Subcutaneous abdominal adipose tissue (tissue), 5 donors: ENCODE measurements at regions not wholly inside any gene's neighbourhood (a gene's known extent, or its start where the extent isn't known, plus 50 kb on each side); places are given as distances from the start of the nearest gene placed in this dataset.

Experiments used
- H3K27ac ChIP-seq: one replicate; pipeline ENCODE4 v1.7.0; 2013; ENCODE audit warnings: low read depth, mild to moderate bottlenecking, inconsistent platforms, low read length, moderate library complexity
- H3K27me3 ChIP-seq, 5 donors: one replicate each; pipeline ENCODE4 v1.7.0; 2013; ENCODE audit warnings: low read length in 5 of 5, inconsistent platforms in 1 of 5; ENCODE audit not compliant: control insufficient read depth in 5 of 5, insufficient read depth in 4 of 5
- H3K36me3 ChIP-seq, 5 donors: one replicate each; pipeline ENCODE4 v1.7.0; 2013; ENCODE audit warnings: low read length in 5 of 5; ENCODE audit not compliant: control insufficient read depth in 5 of 5, insufficient read depth in 5 of 5
- H3K4me1 ChIP-seq, 5 donors: one replicate each; pipeline ENCODE4 v1.7.0; 2013; ENCODE audit warnings: low read length in 5 of 5, mild to moderate bottlenecking in 3 of 5, moderate library complexity in 1 of 5; ENCODE audit not compliant: control insufficient read depth in 5 of 5, insufficient read depth in 5 of 5
- H3K4me3 ChIP-seq, 5 donors: one replicate each; pipeline ENCODE4 v1.7.0; 2013; ENCODE audit warnings: low read length in 5 of 5, low read depth in 1 of 5
- H3K9ac ChIP-seq, 5 donors: one replicate each; pipeline ENCODE4 v1.7.0; 2013; ENCODE audit warnings: low read length in 5 of 5, mild to moderate bottlenecking in 4 of 5, moderate library complexity in 3 of 5
- H3K9me3 ChIP-seq, 5 donors: one replicate each; pipeline ENCODE4 v1.7.0; 2013; ENCODE audit warnings: low read length in 5 of 5; ENCODE audit not compliant: control insufficient read depth in 5 of 5
- donor health status: healthy.
- donor health status: healthy.
- donor health status: healthy.
- donor health status: healthy.
- donor health status: healthy.

- peaks cover 0 to 3% (median 0%) of the 10 kb centered on the region in 5 donors for H3K9me3 ChIP-seq
- peak overlapping the region in 2 of 5 donors; percentile 24 to 58 for H3K9ac ChIP-seq
- H3K4me3 ChIP-seq, result peak overlapping the region in 3 of 5 donors; percentile 10 to 24 (median 22)
- H3K27ac ChIP-seq, result no peak overlapping the region
- peaks cover 2 to 17% (median 11%) of the 10 kb centered on the region in 5 donors for H3K4me1 ChIP-seq
- no peaks in the 10 kb centered on the region for H3K36me3 ChIP-seq
- H3K27me3 ChIP-seq, result peaks cover 1 to 27% (median 11%) of the 10 kb centered on the region in 5 donors
Measured at GRCh38 chr15:70558406-70559264, 204.7 kb downstream of the UACA start.

GRCh38 chr15:70557521-70558258 is 205.7 kb downstream of the UACA start:
- peaks cover 0 to 3% (median 0%) of the 10 kb centered on the region in 5 donors for H3K9me3 ChIP-seq
- peaks cover 0 to 24% (median 8%) of the 10 kb centered on the region in 5 donors for H3K27me3 ChIP-seq
- no peak overlapping the region for H3K27ac ChIP-seq

GRCh38 chr15:70556779-70557178 is 206.6 kb downstream of the UACA start:
- no peak overlapping the region for H3K27ac ChIP-seq
- no peak overlapping the region for H3K9ac ChIP-seq
- no peaks in the 10 kb centered on the region for H3K36me3 ChIP-seq
- H3K27me3 ChIP-seq, result peaks cover 0 to 24% (median 8%) of the 10 kb centered on the region in 5 donors
- H3K4me3 ChIP-seq, result no peak overlapping the region
- peaks cover 2 to 17% (median 11%) of the 10 kb centered on the region in 5 donors for H3K4me1 ChIP-seq
- peaks cover 0 to 6% (median 3%) of the 10 kb centered on the region in 5 donors for H3K9me3 ChIP-seq

More at GRCh38 chr15:70557521-70558258, 205.7 kb downstream of the UACA start:
- Histone ChIP-seq H3K4me3 (no peak overlapping the region), H3K9ac (no peak overlapping the region), H3K36me3 (no peaks in the 10 kb centered on the region), H3K4me1 (peaks cover 2 to 17% (median 11%) of the 10 kb centered on the region in 5 donors)

- H3K4me1 ChIP-seq, result peaks cover 2 to 17% (median 11%) of the 10 kb centered on the region in 5 donors
- no peak overlapping the region for H3K9ac ChIP-seq
- H3K4me3 ChIP-seq, result no peak overlapping the region
- H3K36me3 ChIP-seq, result no peaks in the 10 kb centered on the region
- H3K27ac ChIP-seq, result no peak overlapping the region
- peaks cover 0 to 24% (median 8%) of the 10 kb centered on the region in 5 donors for H3K27me3 ChIP-seq
- peaks cover 0 to 6% (median 3%) of the 10 kb centered on the region in 5 donors for H3K9me3 ChIP-seq
Measured at GRCh38 chr15:70556151-70556741, 207.1 kb downstream of the UACA start.

GRCh38 chr15:70555713-70556112 is 207.6 kb downstream of the UACA start:
- Histone ChIP-seq H3K9me3 (peaks cover 0 to 6% (median 3%) of the 10 kb centered on the region in 5 donors), H3K27ac (no peak overlapping the region), H3K27me3 (peaks cover 0 to 21% (median 8%) of the 10 kb centered on the region in 5 donors), H3K4me1 (peaks cover 2 to 17% (median 11%) of the 10 kb centered on the region in 5 donors), H3K36me3 (no peaks in the 10 kb centered on the region), H3K9ac (no peak overlapping the region), H3K4me3 (no peak overlapping the region)

GRCh38 chr15:70547846-70548487 is 215.4 kb downstream of the UACA start:
- Histone ChIP-seq H3K36me3 (no peaks in the 10 kb centered on the region), H3K27ac (no peak overlapping the region), H3K9me3 (peaks cover 0 to 6% (median 0%) of the 10 kb centered on the region in 5 donors), H3K4me3 (no peak overlapping the region), H3K4me1 (no peaks in the 10 kb centered on the region), H3K27me3 (no peaks in the 10 kb centered on the region), H3K9ac (no peak overlapping the region)

- Histone ChIP-seq H3K27ac (no peak overlapping the region), H3K4me3 (no peak overlapping the region)
Measured at GRCh38 chr15:70545526-70545925, 217.8 kb downstream of the UACA start.

GRCh38 chr15:70541511-70541910 is 221.8 kb downstream of the UACA start:
- Histone ChIP-seq H3K4me3 (no peak overlapping the region), H3K27ac (no peak overlapping the region), H3K27me3 (peaks cover 0 to 21% (median 14%) of the 10 kb centered on the region in 5 donors), H3K36me3 (no peaks in the 10 kb centered on the region), H3K4me1 (no peaks in the 10 kb centered on the region), H3K9me3 (no peaks in the 10 kb centered on the region), H3K9ac (no peak overlapping the region)

More at GRCh38 chr15:70545526-70545925, 217.8 kb downstream of the UACA start:
- Histone ChIP-seq H3K27me3 (peaks cover 0 to 4% (median 2%) of the 10 kb centered on the region in 5 donors), H3K9ac (no peak overlapping the region), H3K4me1 (no peaks in the 10 kb centered on the region), H3K9me3 (no peaks in the 10 kb centered on the region), H3K36me3 (no peaks in the 10 kb centered on the region)

GRCh38 chr15:70539912-70540530 is 223.3 kb downstream of the UACA start:
- Histone ChIP-seq H3K27ac (no peak overlapping the region), H3K4me1 (peaks cover 0 to 12% (median 0%) of the 10 kb centered on the region in 5 donors), H3K27me3 (peaks cover 0 to 21% (median 17%) of the 10 kb centered on the region in 5 donors), H3K9ac (no peak overlapping the region), H3K36me3 (no peaks in the 10 kb centered on the region), H3K4me3 (no peak overlapping the region), H3K9me3 (no peaks in the 10 kb centered on the region)
